Eye (tissue), 1 donor: ENCODE measurements at regions not wholly inside any gene's neighbourhood (a gene's known extent, or its start where the extent isn't known, plus 50 kb on each side); places are given as distances from the start of the nearest gene placed in this dataset.

Source experiments
- DNase-seq: peaks from one replicate; pipeline ENCODE4 v3.0.0-alpha.2; 2015

DNA sequence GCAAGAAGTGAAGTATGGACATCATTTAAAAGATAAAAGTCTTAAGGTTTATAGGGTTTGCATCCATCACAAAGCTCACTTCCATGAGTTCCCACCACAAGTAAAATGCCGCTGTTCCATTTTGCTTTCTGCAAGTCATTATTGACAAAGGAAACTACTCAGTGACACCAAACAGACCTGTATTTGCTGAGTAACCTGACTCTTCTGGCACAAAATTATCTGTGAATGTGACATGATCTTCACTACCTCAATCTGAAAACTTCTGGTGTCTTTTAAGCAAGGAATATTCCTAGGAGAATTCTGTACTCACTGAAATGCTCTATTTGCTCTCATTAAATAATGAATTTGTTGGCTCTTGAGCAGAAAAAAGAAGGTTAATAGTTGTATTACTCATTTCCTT, 1077.4 kb upstream of the ADGRL4 start:
- DNase-seq, result no peak

DNA sequence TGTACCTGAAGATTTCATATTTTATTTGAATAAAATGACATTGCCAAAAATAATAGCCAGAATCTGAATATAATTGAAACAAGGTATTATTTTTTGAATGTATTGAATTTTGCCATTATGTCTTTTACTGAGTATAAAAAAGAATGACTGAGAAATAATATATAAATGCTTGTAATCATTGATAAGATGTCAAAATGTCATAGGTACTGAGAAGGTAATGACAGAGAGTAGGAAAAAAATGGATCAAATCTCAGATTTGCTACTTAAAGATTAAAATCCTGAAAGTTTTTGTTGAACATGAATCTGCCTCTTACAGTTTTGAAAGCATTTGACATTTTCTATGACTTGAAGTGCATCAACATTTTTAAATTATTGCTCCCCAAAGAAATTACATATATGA, 1069.9 kb upstream of the ADGRL4 start:
- DNase-seq, result no peak

DNA sequence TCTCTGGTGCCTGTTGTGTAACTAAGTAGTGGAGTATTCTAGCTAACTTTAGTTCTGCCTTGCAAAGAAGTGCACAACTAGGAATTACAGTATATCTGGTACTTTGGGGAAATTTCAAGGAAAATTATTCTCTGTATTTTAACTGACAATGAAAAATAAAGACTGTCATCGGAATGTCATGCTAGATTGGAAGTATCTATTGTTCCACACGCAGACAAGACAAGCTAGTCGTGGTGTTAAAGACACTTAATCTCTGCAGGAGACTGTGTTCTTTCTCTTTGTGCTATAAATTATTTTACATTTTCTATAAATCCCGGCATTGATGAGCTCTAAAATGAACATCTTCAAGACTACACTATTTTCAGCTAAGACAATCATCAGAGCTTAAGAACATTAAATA, 1068.8 kb upstream of the ADGRL4 start:
- DNase-seq, result no peak

DNA sequence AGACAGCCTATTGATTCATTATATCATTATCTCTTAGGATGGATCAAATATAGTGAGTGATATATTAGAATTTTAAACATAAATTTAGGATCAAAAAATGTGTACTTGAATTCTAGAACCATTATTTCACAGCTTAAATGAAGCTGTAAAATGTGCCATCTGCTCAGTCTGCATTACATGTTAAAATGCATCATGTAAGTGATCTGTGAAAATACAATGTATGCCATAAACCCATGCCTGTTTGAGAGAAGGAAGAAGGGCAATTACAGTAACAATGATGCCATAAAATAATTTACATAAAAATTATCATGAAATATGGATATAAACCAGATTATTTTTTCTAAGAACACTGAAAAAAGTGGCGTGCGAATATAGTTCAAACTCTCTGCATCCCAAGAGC, 1066.0 kb upstream of the ADGRL4 start:
- no peak for DNase-seq

DNA sequence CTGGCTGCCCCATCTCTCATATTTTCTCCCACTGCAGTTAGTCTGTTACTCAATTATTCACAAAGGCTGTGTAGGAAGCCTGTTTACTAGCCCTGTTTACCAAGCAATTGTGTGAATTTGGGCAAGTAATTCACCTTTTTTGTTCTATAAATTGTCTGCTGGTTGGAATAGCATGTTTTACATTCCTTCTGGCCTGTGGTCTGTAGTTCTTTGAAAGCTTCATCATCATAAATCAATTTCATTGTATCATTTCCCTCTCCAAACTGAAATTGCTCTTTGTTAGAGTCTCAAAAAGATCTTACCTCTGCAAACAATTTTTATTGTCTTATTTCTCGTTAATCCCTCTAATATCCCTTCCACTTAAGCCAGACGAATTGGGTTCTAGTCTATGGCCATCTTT, 1059.5 kb upstream of the ADGRL4 start:
- no peak for DNase-seq

DNA sequence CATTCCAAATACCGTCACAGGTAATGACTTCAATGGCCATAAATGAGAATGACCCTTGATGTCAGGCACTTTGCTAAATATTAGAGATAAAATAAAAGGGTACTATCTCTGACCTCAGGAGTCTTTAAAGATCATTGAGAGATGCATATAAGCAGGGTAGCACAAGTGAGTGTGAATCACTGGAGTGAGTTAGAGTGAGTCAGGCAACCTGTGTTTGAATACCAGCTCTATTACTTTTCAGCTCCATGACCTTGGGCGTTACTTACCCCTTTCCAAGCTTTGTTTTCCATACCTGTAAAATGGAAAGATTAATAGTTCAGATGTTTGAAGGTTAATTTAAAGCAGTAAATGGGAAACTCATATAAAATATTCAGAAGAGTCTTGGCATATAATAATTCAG, 1058.0 kb upstream of the ADGRL4 start:
- DNase-seq, result no peak

DNA sequence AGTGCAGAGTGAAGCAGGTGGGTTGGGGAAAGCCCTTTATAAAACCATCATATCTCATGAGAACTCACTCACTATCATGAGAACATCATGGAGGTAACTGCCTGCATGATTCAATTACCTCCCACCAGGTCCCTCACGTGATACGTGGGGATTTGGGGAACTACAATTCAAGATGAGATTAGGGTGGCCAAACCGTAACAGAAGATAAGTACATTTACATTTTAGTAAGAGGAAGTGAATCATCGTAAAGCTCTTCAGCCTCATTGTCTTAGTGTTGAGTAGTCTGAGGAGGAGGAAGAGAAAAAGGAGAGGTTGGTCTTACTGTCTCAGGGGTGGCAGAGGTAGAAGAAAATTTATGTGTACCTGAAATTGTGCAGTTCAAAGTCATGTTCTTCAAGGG, 1053.4 kb upstream of the ADGRL4 start:
- no peak for DNase-seq

DNA sequence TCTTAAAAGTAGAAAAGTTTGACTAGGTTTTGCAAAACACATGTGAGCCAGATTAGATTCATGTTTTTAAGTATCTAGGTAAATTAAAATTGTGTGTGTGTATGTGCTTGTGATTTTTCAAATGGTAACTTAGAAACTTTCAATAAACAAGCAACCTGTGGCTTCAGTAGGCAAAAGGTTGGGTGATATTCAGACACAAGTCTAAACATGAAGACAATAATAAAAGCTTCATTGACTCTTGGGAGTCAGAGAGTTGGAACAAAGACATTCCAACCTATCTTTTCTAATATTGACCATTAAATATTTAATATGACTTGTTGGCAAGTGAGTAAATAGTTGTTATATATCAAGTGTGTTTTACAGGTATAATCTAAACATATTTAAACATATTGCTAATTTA, 1049.6 kb upstream of the ADGRL4 start:
- DNase-seq, result no peak

DNA sequence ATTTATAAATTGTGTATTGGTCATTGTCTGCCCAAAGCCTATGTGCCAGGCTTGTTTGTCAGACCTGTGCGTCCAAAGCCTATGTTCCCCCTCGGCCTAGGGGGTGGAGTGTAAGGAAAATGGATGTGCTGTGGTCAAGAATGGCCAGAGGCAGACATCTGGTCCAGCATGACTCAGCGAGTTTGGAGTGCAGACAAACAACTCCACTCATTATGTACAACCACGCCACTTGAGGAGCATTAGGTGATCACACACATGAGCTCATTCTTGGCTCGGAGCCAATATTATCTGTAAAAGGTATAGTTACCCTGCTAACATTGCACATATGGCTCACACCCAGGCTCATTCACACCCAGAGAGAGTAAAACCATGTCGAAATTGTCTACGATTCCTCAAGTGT, 1047.6 kb upstream of the ADGRL4 start:
- DNase-seq, result peak; percentile 28

DNA sequence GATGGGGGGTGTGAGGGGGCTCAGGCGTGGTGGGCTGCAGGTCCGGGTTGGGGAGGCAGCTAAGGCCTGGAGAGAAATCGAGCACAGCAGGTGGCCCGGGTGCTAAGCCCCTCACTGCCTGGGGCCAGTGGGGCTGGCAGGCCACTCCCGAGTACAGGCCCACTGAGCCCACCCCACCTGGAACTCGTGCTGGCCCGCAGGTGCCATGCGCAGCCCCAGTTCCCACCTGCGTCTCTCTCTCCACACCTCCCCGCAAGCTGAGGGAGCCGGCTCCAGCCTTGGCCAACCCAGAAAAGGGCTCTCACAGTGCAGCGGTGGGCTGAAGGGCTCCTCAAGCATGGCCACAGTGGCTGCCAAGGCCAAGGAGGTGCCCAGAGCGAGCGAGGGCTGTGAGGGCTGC, 1047.1 kb upstream of the ADGRL4 start:
- DNase-seq, result no peak

DNA sequence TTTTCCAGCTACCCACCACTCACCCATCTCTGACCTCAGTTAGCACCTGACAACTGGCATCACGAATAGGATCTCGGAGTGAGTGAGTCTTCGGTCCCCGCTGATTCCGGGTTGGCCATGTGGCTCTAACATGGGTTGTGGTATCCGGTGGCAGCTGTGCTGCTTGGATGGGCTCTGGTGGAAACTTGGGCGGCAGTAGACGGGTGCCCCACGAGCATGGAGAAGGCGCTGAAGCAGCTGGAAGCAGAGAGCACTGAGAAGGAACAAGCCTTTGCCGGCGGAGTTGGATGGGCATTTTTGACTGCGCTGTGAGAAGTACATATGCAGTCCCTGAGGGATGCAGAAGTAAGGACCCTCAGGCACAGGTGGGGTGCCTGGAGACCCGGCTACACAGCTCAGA, 1044.0 kb upstream of the ADGRL4 start:
- DNase-seq, result no peak

DNA sequence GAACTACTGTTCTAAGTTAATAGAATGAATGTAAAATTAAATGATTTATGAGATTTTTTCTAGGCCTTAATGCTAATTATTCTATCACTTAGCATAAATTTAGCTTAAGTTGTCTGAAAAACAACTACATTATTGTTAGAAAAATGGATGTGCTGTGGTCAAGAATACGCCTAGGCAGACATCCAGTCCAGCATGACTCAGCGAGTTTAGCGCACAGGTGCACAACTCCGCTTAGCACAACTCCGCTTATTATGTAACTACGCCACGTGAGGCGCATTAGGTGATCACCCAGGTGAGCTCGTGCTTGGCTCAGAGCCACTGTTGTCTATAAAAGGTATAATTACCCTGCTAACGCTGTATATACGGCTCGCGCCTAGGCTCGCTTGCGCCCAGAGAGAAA, 1043.6 kb upstream of the ADGRL4 start:
- no peak for DNase-seq

DNA sequence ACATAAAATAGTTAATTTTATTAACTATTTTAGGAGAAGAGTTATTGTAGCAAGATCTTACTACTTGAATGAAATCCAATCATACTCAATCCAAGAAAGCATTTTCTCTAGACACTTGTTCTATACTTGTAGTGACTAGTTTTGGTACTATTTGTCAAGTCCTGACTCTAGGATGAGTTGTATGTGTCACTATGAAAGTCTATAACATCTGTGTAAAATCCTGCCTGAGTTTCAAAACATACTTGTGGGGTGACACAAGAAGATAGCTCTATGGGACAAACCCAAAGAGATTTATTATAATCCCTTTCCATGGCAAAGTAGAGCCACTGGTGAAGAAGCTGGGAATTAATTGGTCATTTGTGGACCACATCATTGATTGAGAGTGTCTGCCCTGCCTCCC, 1042.2 kb upstream of the ADGRL4 start:
- DNase-seq, result no peak

DNA sequence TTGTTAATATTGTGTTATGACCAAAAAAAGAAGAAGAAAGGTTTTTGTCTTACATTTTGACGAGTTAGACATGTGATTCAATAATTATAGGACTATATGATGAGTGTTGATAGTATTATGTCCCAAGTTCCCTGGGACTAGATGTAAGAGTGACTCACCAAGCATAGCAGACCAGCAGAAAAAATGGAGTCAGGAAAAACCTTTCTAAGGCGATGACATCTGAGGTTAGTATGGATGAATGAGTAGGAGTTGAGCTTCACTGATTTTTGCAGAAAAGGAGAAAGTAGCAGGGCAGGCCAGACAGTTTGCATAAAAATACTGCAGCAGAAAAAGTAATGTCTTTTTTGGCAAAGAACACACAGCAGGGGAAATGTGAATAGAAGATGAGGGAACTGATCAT, 1041.3 kb upstream of the ADGRL4 start:
- no peak for DNase-seq

DNA sequence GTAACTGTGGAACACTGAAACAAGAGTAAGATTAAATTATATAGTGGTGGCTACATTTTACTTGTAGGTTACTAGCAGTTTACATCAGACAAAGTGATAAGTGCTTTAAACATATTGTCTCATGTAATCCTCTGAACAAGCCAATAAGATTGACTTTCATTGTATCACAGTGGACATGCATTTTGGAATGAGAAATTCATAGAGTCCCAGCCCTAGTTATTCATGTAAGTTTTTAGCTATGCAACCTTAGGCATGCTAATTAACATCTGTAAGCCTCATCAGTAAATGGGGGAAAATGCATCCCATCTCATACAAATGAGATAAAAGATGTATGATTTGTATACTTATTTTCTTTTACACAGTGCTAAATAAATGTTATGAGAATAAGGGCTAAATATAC, 1038.1 kb upstream of the ADGRL4 start:
- DNase-seq, result no peak

DNA sequence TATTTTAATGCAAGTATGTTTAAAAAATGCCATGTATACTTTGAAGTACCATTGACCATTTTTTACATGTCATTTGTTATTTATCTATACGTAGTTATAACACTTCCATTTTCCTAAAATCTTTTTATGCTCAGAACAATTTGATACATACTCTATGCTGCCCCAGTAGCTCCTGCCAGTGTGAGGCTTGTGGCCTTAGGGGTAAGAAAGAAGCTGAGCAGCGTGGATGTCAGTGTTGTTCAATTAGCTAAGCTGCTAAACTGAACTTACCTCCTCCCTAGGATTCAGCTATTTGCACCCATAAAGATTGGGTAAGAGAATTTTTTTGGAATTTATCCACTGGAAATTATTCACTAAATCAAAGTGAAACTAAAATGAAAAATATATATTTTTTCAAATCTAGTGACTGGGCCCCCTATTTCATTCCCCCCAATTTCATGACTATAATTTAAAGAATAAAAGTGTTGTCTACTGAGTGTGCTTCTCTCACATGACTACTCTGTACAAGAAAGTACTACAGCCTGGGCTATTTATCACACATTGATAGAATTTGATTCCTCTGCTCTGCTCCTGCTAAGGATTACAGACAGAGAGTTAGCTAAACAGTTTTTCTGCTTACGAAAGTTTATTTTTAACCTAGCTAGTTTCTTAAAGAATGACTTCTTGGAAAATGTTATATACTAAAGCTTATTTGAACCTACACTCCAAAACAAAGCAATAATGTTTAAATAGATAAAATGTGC, 1030.3 kb upstream of the ADGRL4 start:
- DNase-seq, result no peak

DNA sequence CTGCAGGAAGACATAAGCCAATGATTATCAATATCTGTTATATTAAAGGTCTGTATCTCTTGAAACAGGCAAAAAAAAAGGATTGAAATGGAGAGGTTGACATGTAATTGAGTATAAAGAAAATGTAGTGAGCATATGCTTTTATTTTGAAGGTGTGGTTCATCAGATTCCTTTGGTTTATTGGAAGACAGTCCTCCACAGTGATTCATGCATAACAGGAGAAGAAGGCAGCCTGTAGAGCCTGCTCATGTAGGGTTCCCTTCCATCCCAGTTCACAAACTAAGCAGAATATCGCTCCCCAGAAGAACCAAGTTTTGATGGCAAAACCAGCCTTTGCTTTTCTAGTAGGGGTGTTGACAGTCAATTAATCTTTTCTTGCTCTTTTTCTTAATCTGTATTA, 1016.8 kb upstream of the ADGRL4 start:
- no peak for DNase-seq

DNA sequence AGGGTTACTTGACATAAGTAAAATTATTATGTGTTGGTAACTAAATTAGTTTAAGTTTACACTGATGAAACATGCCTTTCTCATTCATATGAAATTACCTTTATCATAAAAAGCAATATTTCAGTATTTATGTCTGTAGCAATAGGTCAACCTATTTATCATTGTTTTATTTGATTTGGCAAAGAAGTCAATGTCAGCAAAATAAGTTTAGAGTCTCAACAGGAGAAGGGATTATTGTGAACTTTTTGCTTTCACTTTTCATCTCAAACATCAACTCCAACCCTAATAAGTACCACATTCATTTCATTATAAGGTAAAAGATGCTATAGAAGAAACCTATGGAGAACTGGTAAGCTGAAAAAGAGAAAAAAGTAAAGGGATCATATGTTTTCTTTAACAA, 1015.4 kb upstream of the ADGRL4 start:
- DNase-seq, result no peak

DNA sequence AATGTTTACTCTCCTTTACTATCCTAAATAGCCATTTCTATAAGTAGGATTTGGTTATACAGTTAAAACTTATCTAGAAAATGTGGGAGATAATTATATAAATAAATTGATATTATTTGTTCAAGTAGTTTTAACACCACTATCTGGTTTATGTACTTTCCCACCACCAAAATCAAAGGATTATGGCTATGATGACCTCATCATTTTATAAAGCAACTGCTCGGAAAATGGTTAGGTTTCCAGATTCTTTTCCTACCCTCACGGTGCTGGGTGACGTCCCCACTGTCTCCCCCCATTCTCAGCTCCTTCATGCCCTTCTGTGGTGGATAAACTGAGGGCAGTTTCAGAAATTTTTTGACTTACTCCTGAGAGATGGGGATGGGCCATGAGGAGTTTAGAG, 1011.8 kb upstream of the ADGRL4 start:
- no peak for DNase-seq

DNA sequence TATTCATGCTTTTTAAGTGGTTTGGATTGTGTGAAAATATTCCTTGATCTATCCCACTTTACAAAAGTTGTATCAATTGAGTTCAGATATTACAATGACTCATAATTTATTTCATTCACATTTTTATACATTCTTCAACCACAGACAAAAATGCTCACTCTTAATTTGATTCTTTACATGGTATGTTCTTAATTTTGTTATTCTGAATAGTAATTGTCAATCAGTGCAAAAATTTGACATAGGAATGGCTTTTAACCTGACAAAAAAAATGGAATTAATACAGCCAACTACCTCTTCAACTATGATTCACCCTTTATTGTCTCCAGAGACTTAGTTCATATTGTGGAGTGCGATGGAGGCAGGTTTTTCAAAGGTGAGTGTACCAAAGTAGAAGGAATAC, 1002.4 kb upstream of the ADGRL4 start:
- DNase-seq, result no peak

DNA sequence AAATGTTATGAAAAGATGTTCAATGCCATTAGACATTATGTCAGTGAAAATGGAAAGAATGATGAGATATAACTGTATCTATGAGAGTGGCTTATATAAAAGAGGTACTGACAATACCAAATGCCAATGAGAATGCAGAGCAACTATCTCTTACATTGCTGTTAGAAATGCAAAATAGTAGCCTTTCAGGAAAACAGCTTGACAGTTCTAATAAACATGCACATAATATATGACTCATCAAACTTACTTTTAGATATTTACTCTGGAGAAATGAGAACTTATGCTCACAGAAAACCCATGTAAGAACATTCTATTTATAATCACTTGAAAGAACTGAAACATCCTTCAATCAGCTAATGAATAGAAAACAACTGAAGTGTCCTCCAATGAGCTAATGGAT, 996.7 kb upstream of the ADGRL4 start:
- no peak for DNase-seq

DNA sequence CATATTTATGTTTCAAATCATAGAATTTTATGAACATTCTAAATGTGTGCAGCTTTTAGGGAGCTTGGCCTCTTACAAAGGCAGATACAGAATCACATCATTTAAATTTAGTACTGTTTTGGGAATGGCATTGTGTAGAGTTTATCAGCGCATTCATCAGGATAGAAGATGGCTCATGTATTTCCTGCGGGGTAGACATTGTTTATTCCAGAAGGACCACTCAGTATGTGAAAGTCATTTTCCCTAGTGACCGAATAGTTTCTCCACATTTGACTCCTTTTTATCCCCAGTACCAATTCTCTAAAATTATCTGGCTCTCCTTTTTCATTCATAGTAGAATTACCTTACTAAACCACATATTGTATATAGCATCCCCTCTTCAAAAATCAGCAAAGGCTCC, 981.9 kb upstream of the ADGRL4 start:
- no peak for DNase-seq

DNA sequence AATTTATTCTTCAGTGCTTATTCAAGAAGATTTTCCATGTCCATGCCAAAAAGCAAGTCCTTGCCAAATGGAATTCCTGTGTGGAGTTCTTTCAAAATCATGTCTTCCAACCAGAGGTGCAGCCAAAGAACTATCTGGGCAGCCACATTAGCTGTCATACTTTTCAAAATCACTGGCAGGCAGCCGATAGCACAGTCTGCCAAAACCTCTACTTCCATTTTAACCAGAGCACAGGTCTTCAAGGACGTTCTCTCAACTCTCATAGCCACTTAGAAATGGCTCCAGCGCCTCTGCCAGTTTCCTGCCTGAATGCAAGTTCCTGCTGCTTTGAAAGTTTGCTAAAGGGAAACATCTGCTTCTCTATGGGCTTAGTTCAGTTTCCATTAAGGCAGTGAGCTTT, 975.7 kb upstream of the ADGRL4 start:
- DNase-seq, result peak; percentile 59

DNA sequence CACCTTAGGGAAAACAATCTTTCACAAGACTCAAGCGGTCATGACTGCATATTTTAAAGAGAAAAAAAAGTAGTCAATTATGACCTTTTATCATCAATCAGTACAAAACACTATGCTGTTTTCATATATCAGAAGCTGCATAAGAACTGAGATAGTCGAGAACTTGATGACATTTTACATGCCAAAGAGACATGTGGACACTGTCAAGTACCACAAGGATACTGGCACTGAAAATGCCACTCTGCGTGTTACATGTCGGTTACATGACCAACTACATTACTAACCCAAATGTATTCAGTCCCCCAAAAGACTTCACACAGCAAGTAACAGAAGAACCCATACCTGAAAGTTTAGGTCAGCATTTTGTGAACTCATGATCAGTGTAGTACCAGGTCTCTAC, 975.0 kb upstream of the ADGRL4 start:
- no peak for DNase-seq

DNA sequence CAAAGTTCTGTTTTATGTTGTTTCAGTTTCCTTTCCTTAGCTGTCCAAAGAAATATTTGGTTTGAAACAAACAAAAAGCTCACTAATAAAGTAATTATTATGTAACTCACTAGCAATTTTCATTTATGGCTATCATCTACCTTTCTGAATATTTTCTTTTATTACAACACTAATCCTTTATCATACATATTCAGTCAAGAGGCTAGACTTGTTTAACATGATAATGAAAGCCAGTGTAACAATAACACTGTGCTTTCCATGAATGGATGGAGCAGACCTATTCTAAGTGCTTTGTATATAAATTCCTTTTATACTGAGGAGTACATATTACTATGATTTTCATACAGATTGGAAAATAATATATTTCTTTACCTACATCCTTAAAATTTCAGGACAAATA, 972.8 kb upstream of the ADGRL4 start:
- no peak for DNase-seq

DNA sequence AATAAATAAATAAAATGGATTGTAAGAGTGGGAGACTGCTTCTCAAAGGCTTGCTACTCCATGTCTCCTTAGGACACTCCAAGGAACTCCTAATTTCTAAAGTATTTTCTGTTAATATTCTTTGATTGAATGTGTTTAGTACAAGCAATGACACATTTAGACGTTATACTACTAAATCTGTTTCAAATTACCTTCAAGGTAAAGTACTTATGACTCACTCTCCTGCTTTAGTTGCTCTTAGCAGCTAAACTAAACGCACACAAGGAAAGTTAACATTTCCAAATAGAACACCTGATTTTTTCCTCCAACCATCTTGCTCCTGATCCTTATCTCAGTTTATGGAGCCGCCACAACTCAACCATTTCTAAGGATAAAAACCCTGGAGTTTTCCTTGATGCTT, 969.8 kb upstream of the ADGRL4 start:
- no peak for DNase-seq
